Right hindlimb (tissue), 1 donor: ENCODE measurements at regions not wholly inside any gene's neighbourhood (a gene's known extent, or its start where the extent isn't known, plus 50 kb on each side); places are given as distances from the start of the nearest gene placed in this dataset.
"Not testable (repeated sequence)": the region's sequence is repeated elsewhere in the genome, so short reads cannot be mapped to it uniquely, and the experiment has no call there.

Source experiments
- DNase-seq: peaks from one replicate; pipeline ENCODE4 v3.0.0-alpha.2; 2018

GRCh38 chr15:72859757-72860145 lies 76.2 kb upstream of the ADPGK start:
- DNase-seq, result no peak

DNA sequence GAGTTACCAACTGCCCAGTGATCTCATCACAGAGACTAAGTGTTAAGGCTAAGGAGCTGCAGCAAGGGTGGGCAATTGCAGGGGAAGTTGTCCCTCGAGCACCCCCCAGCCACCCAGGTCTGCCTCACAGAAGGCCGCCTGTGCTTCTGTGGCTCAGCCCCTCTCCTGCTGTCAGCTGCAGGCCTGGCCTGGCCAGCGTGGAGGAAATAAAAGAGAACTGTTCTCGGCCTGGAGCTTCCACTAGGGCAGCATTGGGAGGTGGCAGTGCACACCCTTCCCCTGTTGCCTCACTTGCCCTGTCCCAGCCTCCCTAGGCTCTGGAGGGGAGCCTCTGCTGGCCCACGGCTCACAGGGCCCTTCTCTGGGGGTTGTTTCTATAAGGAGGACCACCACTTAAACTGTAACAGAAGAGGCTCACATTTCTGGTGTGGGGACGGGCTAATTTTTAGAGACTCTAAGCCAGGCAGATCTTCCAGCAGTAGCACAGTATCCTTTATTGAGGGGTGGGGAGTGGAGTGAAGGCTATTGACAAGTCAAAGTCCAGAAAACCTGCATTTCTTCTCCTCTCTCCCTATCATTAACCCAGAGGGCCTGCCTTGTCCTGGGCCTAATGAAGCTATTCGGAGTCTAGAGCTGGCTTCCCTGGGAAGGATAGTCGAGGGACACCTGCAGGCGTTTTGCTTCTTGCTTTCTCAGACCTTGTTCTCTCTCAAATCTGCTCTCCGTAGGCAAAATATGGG lies 75.6 kb upstream of the ADPGK start:
- DNase-seq, result peak; percentile 29

DNA sequence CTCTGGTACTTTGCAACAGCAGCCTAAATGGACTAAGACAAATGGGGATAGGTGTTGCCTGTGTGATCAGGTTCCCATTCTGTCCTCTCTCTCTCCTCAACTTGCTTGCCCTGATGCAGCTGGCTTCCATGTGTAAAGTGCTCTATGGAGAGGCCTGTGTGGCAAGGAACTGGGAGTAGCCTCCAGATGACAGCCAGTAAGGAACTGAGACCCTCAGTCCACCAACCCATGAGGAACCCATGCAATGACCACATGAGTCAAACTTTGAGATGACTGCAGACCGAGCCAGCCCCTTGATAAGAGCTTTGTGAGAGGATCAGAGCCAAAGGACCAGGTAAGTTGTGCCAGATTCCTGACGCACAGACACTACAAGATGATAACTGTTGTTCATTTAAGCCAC lies 74.6 kb upstream of the ADPGK start:
- no peak for DNase-seq

DNA sequence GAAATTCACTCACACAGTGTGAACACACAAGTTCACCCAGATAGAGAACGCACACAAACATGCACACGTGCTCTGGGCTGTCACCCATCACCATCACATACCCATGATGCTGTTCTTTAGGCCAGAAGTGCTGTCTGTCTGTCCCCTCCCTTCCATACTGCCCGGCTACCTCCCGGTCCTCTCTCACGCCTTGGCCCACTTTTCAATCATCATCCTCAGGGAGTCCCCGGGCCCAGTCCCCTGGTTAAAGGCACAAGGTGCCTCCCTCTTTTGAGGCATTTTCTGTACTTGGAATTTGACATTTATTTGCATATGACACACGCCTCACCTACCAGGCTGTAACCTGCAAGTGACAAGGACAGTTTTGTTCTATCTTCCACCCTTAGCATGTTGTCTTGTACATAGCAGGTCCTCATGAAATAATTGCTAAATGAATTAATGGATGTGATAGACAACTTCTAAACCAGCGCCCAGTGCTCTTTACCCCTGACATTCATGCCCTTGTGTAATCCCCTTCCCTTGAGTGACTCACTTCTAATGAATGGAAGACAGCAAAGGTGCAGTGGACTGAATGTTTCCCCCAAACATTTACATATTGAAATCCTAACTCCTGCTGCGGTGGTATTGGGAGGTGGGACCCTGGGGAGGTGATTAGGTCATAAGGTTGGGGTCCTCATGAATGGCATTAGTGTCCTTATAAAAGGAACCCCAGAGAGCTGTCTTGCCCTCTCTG lies 73.9 kb upstream of the ADPGK start:
- DNase-seq, result no peak

- no peak for DNase-seq
Observed at GRCh38 chr15:72856549-72857040, 73.0 kb upstream of the ADPGK start.

GRCh38 chr15:72855791-72856190 lies 72.2 kb upstream of the ADPGK start:
- DNase-seq, result no peak

DNA sequence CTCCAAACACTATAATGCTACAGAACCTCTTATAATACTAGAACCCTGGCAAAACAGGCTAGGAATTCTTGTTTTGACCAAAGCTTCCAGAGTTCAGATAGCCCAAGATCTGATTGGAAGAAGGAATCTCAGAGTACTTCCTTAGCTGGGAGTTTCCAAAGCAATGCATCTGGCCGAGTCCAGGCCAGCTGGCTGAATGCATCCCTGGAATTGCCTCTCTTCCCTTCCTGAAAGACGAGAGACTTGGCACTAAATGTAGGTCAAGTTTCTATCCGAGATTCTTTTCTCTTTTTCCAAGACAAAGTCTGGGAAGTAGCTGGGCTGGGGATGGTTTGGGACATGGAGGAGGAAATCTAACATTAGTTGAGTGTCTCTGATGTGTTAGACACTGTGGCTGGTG lies 68.7 kb upstream of the ADPGK start:
- peak; percentile 72 for DNase-seq

- DNase-seq, result no peak
Observed at GRCh38 chr15:72851586-72851985, 68.0 kb upstream of the ADPGK start.

DNA sequence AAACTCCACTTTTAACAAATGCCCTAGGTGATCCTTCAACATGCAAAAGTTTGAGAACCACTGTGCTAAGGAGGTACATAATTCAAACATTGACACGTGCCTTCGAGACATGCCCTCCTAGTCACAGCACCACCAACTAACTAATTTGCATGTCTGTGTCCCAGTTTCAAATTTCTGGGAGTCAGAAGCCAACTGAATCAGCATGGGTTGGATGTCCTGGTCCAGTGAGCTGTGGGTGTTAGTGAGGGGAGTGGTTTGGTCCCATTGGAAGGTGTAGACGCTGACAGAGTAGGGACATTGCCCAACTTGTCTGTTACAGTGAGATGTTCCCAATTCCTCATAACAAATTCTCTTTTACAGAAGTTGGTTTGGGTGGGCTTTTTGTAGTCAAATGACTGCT lies 67.3 kb upstream of the ADPGK start:
- DNase-seq, result no peak

DNA sequence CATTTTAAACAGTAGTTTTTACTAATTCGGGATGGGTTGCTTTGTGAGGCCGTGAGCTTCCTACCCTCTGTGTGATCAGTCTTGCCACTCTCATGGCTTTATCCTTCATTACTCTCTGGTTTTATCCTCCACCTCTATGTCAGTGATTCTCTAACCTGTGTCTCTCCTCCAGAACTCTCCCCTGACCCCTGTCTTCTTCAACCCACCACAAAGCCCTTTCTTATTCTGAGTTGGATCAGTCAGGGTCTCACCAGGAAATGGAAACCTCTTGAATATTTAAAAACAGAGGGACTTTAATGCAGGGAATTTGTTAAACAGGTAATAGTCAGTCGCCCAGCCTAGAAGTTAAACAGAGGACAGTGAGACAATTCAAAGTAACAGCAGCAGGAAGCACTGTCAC lies 64.2 kb upstream of the ADPGK start:
- DNase-seq, result no peak

GRCh38 chr15:72847033-72847432 lies 63.5 kb upstream of the ADPGK start:
- no peak for DNase-seq

DNA sequence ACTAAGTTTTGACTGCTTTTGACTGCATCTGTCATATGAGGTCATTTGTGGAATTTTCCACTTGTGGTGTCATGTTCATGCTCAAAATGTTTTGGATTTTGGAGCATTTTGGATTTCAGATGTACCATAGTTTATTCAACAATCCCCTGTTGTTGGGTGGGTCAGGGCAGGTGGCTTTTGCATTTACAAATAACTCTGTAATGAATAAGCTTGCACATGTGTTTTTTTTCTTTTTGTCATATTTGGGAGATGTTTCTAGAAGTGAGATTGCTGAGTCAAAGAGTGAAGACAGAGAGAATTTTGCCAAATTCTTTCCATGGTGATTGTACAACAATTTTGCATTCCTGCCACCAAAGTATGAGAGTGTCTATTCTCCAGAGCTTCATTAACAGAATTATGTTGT lies 62.4 kb upstream of the ADPGK start:
- DNase-seq, result no peak

DNA sequence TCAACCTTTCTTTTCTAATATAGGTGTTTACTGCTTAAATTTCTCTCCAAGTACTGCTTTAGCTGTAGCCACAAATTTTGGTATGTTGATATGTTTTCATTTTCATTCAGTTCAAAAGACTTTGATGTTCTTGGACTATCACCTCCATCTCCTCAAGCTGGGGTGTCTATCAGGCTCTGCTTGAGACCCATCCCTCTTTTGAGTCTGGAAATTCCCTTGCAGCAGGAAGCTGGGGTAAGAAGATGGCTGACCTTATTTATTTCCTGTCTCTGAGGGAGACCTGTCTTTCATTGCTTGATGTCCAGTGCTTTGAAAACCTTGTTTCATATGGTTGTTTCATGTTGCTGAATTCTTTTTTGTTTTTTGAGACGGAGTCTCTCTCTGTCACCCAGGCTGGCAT lies 60.5 kb upstream of the ADPGK start:
- no peak for DNase-seq

DNA sequence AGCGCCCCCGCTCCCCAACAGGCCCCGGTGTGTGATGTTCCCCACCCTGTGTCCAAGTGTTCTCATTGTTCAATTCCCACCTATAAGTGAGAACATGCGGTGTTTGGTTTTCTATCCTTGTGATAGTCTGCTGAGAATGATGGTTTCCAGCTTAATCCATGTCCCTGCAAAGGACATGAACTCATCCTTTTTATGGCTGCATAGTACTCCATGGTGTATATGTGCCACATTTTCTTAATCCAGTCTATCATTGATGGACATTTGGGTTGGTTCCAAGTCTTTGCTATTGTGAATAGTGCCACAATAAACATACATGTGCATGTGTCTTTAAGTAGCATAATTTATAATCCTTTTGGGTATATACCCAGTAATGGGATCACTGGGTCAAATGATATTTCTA lies 59.8 kb upstream of the ADPGK start:
- not testable (repeated sequence) for DNase-seq

DNA sequence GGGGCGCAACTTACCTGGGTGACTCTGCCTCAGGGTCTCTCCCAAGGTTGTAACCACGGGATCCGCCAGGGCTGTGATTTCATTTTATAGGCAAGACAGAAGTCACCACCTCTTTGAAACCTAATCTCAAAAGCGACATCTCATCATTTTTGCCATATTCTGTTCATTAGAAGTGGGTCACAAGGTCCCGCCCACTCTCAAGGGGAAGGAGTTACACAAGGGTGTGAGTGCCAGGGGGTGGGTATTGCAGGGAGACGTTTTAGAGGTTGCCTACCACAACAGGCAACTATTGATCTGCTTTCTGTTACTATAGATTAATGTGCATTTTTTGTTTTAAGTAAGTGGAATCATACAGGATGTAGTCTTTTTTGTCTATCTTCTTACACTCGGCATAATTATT lies 56.6 kb upstream of the ADPGK start:
- DNase-seq, result no peak

GRCh38 chr15:72838311-72838731 lies 54.8 kb upstream of the ADPGK start:
- DNase-seq, result no peak

- DNase-seq, result peak; percentile 43
Observed at GRCh38 chr15:72836676-72837330, 53.2 kb upstream of the ADPGK start.

DNA sequence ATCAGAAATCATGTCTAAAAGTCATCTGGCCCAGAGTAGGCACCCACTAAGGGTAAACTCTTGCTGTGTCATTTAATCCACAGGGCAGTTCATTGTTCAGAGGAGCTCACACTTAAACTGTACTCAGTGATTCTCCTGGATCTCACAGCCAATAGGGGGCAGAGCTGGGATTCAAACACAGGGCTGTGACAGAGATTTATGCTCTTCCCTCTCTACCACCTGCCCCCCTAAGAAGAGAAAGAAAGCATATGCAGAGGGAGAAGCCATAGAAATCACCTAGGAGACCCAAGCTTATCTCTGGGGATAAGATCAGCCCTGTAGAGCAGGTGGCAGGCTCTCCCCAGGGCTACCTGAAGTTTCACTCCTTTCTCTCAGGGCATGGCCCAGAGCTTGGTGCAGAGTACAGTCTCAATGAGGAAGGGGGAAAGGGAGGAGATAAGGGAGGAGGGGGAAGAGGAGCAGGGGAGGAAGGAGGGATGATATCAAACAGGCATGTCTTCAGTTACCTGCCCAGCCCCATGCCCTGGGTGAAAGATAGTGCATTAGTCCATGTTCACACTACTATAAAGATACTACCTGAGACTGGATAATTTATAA lies 51.8 kb upstream of the ADPGK start:
- DNase-seq, result no peak

GRCh38 chr15:72833561-72833960 lies 50.0 kb upstream of the ADPGK start:
- no peak for DNase-seq
